BJ (cell line): ENCODE measurements at regions not wholly inside any gene's neighbourhood (a gene's known extent, or its start where the extent isn't known, plus 50 kb on each side); places are given as distances from the start of the nearest gene placed in this dataset.

Experiments used
- CTCF ChIA-PET: fragments of 350-600 bp; formaldehyde crosslinking; extraction: SDS; loops from one replicate; lab custom pipeline; 2021; ENCODE audit warnings: antibody characterized with exemption, inconsistent platforms; lab: Yijun Ruan, JAX
- POLR2A ChIA-PET: fragments of 300-600 bp; sonication (Branson Sonifier 250); formaldehyde crosslinking; extraction: SDS; loops from one replicate; lab custom pipeline; 2021; ENCODE audit warnings: antibody characterized with exemption; lab: Charles Lee
- DNase-seq: peaks from one replicate; pipeline ENCODE4 v3.0.0-alpha.2; 2011; ENCODE audit warnings: low read depth
- H3K27me3 ChIP-seq: 2 replicates; pipeline ENCODE4 v1.6.0; 2011; ENCODE audit warnings: low read length; ENCODE audit not compliant: control insufficient read depth, insufficient read depth
- H3K36me3 ChIP-seq: 2 replicates; pipeline ENCODE4 v1.5.1; 2011; ENCODE audit warnings: low read length; ENCODE audit not compliant: control insufficient read depth, insufficient read depth
- H3K4me3 ChIP-seq: 2 replicates; pipeline ENCODE4 v1.5.1; 2011; ENCODE audit warnings: low read depth, mild to moderate bottlenecking, control low read depth, low read length
- TF ChIP-seq, protein P1 (sequence below): IDR thresholded peaks from 2 replicates; pipeline ENCODE4 v1.5.1; 2011; ENCODE audit warnings: low read depth, mild to moderate bottlenecking, control low read depth, inconsistent platforms, low read length, moderate library complexity; ENCODE audit not compliant: insufficient read depth

DNA sequence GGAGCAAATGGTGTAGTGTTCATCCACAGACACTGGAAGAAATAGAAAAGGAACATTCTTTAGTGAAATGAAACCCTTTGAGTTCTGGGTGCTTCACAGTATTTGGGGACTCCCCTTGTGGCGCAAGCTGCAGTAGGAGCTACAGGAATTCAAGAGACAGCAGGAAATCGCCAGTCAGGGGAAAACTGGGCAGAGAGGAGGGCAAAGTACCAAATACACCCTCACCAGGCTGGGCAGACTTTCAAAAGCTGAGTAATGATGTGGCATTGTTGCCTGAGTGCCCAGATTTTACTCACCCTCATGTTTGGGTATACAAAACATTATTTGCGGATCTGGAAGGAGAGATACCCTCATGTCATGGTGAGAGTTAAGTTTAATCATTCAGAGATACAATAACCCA, 97.9 kb downstream of the SOD2 start:
- POLR2A ChIA-PET = no interaction called here
- TF ChIP-seq, protein P1, sequence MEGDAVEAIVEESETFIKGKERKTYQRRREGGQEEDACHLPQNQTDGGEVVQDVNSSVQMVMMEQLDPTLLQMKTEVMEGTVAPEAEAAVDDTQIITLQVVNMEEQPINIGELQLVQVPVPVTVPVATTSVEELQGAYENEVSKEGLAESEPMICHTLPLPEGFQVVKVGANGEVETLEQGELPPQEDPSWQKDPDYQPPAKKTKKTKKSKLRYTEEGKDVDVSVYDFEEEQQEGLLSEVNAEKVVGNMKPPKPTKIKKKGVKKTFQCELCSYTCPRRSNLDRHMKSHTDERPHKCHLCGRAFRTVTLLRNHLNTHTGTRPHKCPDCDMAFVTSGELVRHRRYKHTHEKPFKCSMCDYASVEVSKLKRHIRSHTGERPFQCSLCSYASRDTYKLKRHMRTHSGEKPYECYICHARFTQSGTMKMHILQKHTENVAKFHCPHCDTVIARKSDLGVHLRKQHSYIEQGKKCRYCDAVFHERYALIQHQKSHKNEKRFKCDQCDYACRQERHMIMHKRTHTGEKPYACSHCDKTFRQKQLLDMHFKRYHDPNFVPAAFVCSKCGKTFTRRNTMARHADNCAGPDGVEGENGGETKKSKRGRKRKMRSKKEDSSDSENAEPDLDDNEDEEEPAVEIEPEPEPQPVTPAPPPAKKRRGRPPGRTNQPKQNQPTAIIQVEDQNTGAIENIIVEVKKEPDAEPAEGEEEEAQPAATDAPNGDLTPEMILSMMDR = no peak

DNA sequence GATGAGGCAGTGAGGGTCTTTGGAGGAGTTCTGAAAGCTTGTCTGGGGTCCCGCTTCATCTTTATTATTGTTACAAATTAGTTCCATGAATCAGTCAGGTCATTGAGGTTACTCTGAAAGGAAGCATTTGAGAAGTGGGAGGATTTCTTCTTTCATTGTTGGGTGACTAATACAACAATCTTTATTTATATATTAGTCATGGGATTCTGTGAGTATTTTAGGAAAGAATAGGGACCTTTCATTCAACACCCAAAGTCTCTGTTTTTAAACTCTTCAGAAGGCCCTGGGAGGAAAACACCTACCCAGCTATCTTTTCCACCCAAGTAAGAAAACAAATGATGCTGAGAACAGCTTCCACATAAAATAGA, 98.3 kb downstream of the SOD2 start:
- POLR2A ChIA-PET = no interaction called here
- H3K36me3 ChIP-seq = no peaks in the 10 kb centered on the region
- H3K27me3 ChIP-seq = no peaks in the 10 kb centered on the region
- no peak for DNase-seq
- no peak overlapping the region for H3K4me3 ChIP-seq
- TF ChIP-seq, protein P1 = no peak
- CTCF ChIA-PET = interaction anchor here (1.3 to 2.1 kb wide), 3 partner anchors 12 to 61 kb away, joined by 4 to 7 read pairs (median 6); no protein-coding TSS in a partner anchor

More for the DNA sequence above, 97.9 kb downstream of the SOD2 start:
- no peak for DNase-seq
- Histone ChIP-seq H3K36me3 (no peaks in the 10 kb centered on the region), H3K27me3 (no peaks in the 10 kb centered on the region), H3K4me3 (no peak overlapping the region)
- CTCF ChIA-PET = interaction anchor here (1.8 to 2.1 kb wide), 2 partner anchors 14 to 60 kb away, joined by 6 to 7 read pairs; no protein-coding TSS in a partner anchor

DNA sequence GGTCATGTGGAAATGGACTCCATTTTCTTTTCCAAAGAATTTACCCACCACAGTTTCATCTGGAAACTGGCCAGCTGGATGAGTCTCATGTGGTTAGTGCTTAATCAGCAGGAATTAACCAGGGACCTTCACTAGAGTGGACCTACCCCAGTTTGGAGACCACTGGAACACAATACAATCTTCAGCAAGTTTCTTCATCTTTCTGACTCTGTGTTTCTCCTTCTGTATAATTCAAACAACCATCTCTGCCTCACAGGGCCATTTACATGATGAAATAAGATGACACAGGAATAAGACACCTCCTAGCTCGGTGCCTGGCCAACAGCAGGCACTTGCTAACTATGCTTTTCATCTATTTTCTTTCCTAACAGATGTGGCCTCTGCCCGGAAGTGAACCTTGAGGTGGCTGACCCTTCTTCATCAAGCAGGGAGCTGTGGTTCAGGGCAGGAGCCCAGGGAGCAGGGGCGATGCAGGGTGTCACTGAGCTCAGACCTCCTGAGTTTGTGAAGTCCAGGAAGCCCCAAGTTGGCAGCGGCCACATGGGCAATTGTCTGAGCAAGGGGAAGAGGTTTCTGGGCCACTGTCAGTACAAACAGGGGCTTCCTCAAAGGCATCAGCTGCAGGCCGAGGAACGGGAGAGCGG, 98.8 kb downstream of the SOD2 start:
- no peak overlapping the region for H3K4me3 ChIP-seq
- POLR2A ChIA-PET = no interaction called here
- no peak for DNase-seq
- H3K36me3 ChIP-seq = no peaks in the 10 kb centered on the region
- TF ChIP-seq, protein P1 = no peak
- no peaks in the 10 kb centered on the region for H3K27me3 ChIP-seq
- CTCF ChIA-PET = interaction anchor here (1.3 to 2.1 kb wide), 3 partner anchors 12 to 61 kb away, joined by 4 to 7 read pairs (median 6); no protein-coding TSS in a partner anchor

DNA sequence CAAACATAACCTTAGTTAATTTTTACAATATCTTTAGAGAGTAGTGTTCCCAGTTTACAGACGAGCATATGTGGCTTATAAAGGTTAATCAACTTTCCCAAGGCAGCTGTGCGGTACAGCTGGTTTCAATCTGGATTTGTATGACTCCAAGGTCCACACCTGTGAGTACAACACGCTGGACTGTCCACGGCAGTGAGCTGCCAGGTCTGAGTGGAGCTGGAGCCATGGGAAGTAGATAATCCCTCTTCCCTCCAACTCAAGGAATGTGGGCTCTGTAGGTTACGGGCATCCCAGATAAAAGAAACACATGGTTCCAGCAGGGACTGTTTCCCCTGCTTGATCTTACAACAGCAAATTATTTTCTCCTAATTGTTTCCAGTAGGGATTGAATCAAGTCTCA, 102.2 kb downstream of the SOD2 start:
- CTCF ChIA-PET = interaction anchor here (0.9 to 1.0 kb wide), 2 partner anchors 27 to 416 kb away, joined by 3 to 4 read pairs; no protein-coding TSS in a partner anchor
- no peaks in the 10 kb centered on the region for H3K27me3 ChIP-seq
- DNase-seq = no peak
- POLR2A ChIA-PET = no interaction called here
- H3K4me3 ChIP-seq = no peak overlapping the region
- no peaks in the 10 kb centered on the region for H3K36me3 ChIP-seq
- TF ChIP-seq, protein P1 = no peak

DNA sequence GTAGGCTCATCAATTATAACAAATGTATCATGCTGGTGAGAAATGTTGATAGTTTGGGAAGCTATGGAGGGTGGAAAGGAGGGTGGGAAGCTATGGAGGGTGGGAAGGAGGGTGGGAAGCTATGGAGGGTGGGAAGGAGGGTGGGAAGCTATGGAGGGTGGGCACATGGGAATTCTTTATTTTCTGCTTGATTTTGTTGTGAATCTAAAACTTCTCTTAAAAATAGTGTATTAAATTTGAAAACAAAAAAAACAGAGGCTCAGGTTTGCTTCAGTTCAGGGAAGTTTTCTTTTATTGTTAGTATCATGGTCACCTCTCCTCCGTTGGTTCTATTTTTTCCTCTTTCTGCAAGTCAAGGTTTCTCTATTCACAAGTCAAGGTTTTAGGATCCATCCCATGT, 106.4 kb downstream of the SOD2 start:
- ChIA-PET CTCF (interaction anchor here (1.1 kb wide), 1 partner anchor 17 kb away, joined by 3 read pairs; no protein-coding TSS in a partner anchor), POLR2A (no interaction called here)
- Histone ChIP-seq H3K27me3 (no peaks in the 10 kb centered on the region), H3K36me3 (no peaks in the 10 kb centered on the region), H3K4me3 (no peak overlapping the region)
- DNase-seq = no peak
- TF ChIP-seq, protein P1 = no peak
